Natural killer cell (primary cell): ENCODE measurements at regions not wholly inside any gene's neighbourhood (a gene's known extent, or its start where the extent isn't known, plus 50 kb on each side); places are given as distances from the start of the nearest gene placed in this dataset.
"Not testable (repeated sequence)": the region's sequence is repeated elsewhere in the genome, so short reads cannot be mapped to it uniquely, and the experiment has no call there.

Experiments
- ATAC-seq, 3 donors: fragments of 150-1000 bp in 2 of 3; fragments of 200-7000 bp in 1 of 3; cut with Tn5 transposase; 1 replicate in 1 of 3; 2 replicates in 2 of 3; pipeline ENCODE4 v1.10.0; 2021; ENCODE audit warnings: mild to moderate bottlenecking in 2 of 3, moderate library complexity in 2 of 3
- DNase-seq, 2 donors: peaks; one replicate each; pipeline versions ENCODE4 v3.0.0 to v3.0.0-alpha.2; 2013 to 2021; ENCODE audit warnings: mixed read lengths in 1 of 2
- H3K27ac ChIP-seq: one replicate; pipeline ENCODE4 v1.5.1; 2013; ENCODE audit warnings: mild to moderate bottlenecking, low read length
- H3K27me3 ChIP-seq: one replicate; pipeline ENCODE4 v1.6.1; 2013; ENCODE audit warnings: low read length; ENCODE audit not compliant: control insufficient read depth, insufficient read depth
- H3K36me3 ChIP-seq: one replicate; pipeline ENCODE4 v1.6.1; 2013; ENCODE audit warnings: low read length; ENCODE audit not compliant: control insufficient read depth, insufficient read depth
- H3K4me1 ChIP-seq: one replicate; pipeline ENCODE4 v1.6.1; 2013; ENCODE audit warnings: low read length; ENCODE audit not compliant: control insufficient read depth, insufficient read depth
- H3K4me3 ChIP-seq: one replicate; pipeline ENCODE4 v1.5.1; 2013; ENCODE audit warnings: low read length
- H3K9me3 ChIP-seq: one replicate; pipeline ENCODE4 v1.6.1; 2013; ENCODE audit warnings: low read length; ENCODE audit not compliant: control insufficient read depth, insufficient read depth
- H3K27ac Mint-ChIP-seq, 2 donors: one replicate each; pipeline ENCODE4 v1.8.0; 2022; ENCODE audit warnings: mild to moderate bottlenecking in 2 of 2, mixed read lengths in 2 of 2, moderate library complexity in 1 of 2
- H3K27me3 Mint-ChIP-seq, 2 donors: one replicate each; pipeline ENCODE4 v1.8.0; 2022; ENCODE audit warnings: low read depth in 2 of 2, mixed read lengths in 2 of 2
- H3K36me3 Mint-ChIP-seq: one replicate; pipeline ENCODE4 v1.8.0; 2022; ENCODE audit warnings: mixed read lengths
- H3K4me1 Mint-ChIP-seq, 2 donors: one replicate each; pipeline ENCODE4 v1.8.0; 2022; ENCODE audit warnings: mixed read lengths in 2 of 2
- H3K4me3 Mint-ChIP-seq: one replicate; pipeline ENCODE4 v1.8.0; 2022; ENCODE audit warnings: mild to moderate bottlenecking, moderate library complexity, mixed read lengths
- H3K9me3 Mint-ChIP-seq, 2 donors: one replicate each; pipeline ENCODE4 v1.8.0; 2022; ENCODE audit warnings: mixed read lengths in 2 of 2
- WGBS: methylation state at CpG from one replicate; pipeline ENCODE4 v1.1.7; 2013; ENCODE audit warnings: missing lambda C conversion rate; ENCODE audit not compliant: insufficient coverage; 5-methylcytosine and 5-hydroxymethylcytosine counted together
- intact Hi-C: fragments of 100-400 bp; cut with micrococcal nuclease; formaldehyde crosslinking; loops from one replicate; pipeline ENCODE4 v1.14.2; 2022

DNA sequence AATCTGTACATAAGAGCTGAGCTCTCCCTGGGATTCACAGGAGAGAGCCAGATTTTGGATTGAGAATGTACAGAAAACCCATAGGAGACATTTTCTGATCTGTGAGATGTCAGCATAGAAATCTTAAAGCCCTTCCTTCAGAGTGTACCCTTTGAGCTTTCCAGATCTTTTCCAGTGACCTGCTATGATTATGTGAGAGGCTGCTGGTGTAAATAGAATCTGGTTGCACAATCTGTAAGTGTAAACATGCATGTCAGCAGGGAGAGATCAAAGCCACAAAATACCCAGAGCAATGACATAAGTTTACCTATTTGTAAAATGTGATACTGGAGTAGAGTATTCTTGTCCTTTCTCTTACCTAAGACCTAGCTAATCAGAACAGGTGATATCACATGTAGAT, 471.9 kb downstream of the FOXD4L5 start:
- H3K4me3 Mint-ChIP-seq, H3K27me3 ChIP-seq, H3K27me3 Mint-ChIP-seq, H3K9me3 ChIP-seq, H3K27ac ChIP-seq, H3K36me3 ChIP-seq, intact Hi-C loops, H3K27ac Mint-ChIP-seq, H3K4me1 ChIP-seq, H3K4me1 Mint-ChIP-seq, H3K4me3 ChIP-seq, ATAC-seq, DNase-seq, H3K36me3 Mint-ChIP-seq, H3K9me3 Mint-ChIP-seq: not testable (repeated sequence)

DNA sequence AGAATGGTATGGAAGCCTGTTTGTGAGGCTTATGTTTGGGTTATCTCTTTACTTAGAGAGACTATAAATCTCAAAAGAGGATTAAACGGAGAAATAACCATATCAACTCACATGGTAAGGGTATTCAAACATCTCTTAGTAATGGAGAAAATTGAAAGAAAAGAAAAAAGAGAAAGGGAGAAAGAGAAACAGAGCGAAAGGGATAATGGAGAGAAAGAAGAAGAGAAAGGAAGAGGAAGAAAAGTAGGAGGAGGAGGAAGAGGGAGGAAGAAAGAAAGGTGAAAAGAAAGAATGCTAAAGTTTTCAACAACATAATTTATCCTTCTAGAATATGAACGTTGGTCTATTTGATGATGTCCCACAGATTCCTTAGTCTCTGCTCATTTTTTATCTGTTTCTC, 506.3 kb downstream of the FOXD4L5 start:
- not testable (repeated sequence) for H3K36me3 Mint-ChIP-seq

DNA sequence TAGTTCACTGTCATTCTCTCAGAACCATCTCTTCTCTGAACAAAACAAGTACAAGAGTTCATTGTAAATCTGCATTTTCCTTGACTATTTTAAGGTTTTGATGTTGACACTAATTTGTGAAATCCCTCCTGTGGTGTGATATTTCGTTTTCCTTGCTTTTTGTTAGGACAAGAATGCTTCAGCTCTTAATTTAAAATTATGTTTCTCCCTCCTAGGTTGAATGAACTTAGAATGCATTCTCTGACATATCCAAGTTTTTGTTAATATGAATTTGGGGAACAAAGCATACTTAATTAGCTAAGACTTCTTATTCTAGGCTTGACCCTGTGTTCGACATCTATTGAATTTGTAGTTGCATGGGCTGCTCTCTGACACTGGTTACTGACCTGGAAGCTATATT, 508.7 kb downstream of the FOXD4L5 start:
- intact Hi-C loops, H3K36me3 ChIP-seq, H3K9me3 Mint-ChIP-seq, H3K27me3 Mint-ChIP-seq, H3K9me3 ChIP-seq, DNase-seq, H3K27ac ChIP-seq, H3K36me3 Mint-ChIP-seq, H3K4me1 Mint-ChIP-seq, H3K27ac Mint-ChIP-seq, H3K4me3 Mint-ChIP-seq, H3K27me3 ChIP-seq, H3K4me3 ChIP-seq, ATAC-seq: not testable (repeated sequence)
- no CpG with 5 or more reads among the region's 2 CpGs for WGBS
- H3K4me1 ChIP-seq, result peaks cover 12% of the 10 kb centered on the region

More for the DNA sequence above, 506.3 kb downstream of the FOXD4L5 start:
- H3K36me3 ChIP-seq, H3K4me1 ChIP-seq, DNase-seq, H3K4me1 Mint-ChIP-seq, H3K9me3 ChIP-seq, ATAC-seq, H3K4me3 ChIP-seq, H3K4me3 Mint-ChIP-seq, H3K27me3 ChIP-seq, H3K27ac ChIP-seq, H3K27me3 Mint-ChIP-seq, H3K9me3 Mint-ChIP-seq, intact Hi-C loops, H3K27ac Mint-ChIP-seq: not testable (repeated sequence)
- WGBS, result no CpG with 5 or more reads among the region's 3 CpGs

DNA sequence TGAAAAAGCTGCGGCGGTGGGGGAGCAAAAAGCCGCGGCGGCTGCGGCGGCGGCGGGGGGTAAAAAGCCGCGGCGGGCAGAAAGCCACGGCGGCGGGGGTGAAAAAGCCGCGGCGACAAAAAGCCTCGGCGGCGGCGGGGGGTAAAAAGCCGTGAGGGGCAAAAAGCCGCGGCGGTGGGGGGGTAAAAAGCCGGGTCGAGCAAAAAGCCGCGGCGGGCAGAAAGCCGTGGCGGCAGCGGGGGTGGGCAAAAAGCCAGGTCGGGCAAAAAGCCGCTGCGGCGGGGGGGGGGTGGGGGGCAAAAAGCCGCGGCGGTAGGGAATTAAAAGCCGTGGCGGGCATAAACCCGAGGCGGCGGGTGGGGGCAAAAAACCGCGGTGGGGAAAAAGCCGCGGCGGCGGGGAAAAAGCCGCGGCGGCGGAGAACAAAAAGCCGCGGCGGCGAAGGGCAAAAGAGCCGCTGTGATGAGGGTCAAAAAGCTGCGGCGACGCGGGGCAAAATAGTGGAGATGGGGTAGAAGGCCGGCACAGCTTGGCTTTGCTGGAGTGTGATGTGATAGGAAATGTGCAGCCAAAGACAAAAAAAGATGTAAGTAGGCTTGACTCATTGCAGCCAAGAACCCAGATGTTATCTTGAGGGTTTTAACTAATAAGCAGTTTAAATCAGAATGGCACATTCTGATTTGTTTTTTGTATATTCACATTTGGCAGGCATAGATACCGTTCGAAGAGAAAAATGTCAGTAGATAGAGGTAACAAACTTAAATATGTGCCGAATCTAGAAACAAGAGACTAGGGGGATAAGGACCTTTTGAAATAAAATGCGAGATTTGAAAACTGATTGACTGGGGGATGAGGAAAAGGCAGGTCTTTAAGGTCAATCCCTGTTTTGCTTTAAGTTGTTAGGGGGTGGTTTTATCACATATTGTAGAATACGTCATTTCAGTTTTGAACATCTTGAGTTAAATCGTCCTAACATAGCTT, 509.9 kb downstream of the FOXD4L5 start:
- intact Hi-C loops, H3K9me3 Mint-ChIP-seq, H3K36me3 Mint-ChIP-seq, H3K27ac ChIP-seq, H3K4me3 Mint-ChIP-seq, H3K4me3 ChIP-seq, H3K9me3 ChIP-seq, H3K27me3 Mint-ChIP-seq, H3K4me1 Mint-ChIP-seq, H3K36me3 ChIP-seq, H3K27ac Mint-ChIP-seq, H3K27me3 ChIP-seq, ATAC-seq: not testable (repeated sequence)
- WGBS, result 49% methylated on average over 2 of the region's 72 CpGs
- DNase-seq, result peak; percentile 16 to 38
- H3K4me1 ChIP-seq, result peaks cover 12% of the 10 kb centered on the region

DNA sequence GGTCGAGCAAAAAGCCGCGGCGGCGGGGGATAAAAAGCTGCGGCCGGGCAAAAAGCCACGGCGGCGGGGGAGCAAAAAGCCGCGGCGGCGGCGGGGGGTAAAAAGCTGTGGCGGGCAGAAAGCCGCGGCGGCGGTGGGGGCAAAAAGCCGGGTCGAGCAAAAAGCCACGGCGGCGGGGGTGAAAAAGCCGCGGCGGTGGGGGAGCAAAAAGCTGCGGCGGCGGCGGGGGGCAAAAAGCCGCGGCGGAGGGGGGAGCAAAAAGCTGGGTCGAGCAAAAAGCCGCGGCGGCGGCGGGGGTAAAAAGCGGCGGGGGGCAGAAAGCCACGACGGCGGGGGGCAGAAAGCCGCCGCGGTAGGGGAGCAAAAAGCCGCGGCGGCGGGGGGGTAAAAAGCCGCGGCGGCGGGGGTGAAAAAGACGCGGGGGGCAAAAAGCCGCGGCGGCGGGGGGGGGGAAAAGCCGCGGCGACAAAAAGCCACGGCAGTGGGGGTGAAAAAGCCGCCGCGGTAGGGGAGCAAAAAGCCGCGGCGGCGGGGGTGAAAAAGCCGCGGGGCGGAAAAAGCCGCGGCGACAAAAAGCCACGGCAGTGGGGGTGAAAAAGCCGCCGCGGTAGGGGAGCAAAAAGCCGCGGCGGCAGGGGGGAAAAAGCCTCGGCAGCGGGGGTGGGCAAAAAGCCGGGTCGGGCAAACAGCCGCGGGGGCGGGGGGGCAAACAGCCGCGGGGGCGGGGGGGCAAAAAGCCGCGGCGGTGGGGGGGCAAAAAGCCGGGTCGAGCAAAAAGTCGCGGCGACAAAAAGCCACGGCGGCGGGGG, 510.8 kb downstream of the FOXD4L5 start:
- H3K9me3 ChIP-seq, intact Hi-C loops, H3K27me3 ChIP-seq, H3K27ac Mint-ChIP-seq, H3K9me3 Mint-ChIP-seq, H3K36me3 Mint-ChIP-seq, H3K36me3 ChIP-seq, H3K4me3 ChIP-seq, H3K4me1 Mint-ChIP-seq, H3K27ac ChIP-seq, ATAC-seq, H3K4me3 Mint-ChIP-seq: not testable (repeated sequence)
- peak; percentile 17 to 24 for DNase-seq
- H3K27me3 Mint-ChIP-seq, result peaks cover 7 to 12% of the 10 kb centered on the region in 2 donors
- WGBS, result no CpG with 5 or more reads among the region's 108 CpGs
- peaks cover 12% of the 10 kb centered on the region for H3K4me1 ChIP-seq
